Activated T-helper 2 cell treated with anti-CD3 and anti-CD28 coated beads, Interferon-gamma antibody, Interleukin-2, Interleukin-4, amounts not matched to agents 10 μg/mL and 5 μg/mL and 100 μg/mL, durations not matched to agents 14 hours and 24 hours and 36 hours (primary cell): ENCODE measurements at regions not wholly inside any gene's neighbourhood (a gene's known extent, or its start where the extent isn't known, plus 50 kb on each side); places are given as distances from the start of the nearest gene placed in this dataset.
"Not testable (repeated sequence)": the region's sequence is repeated elsewhere in the genome, so short reads cannot be mapped to it uniquely, and the experiment has no call there.

Experiments
- DNase-seq: peaks from one replicate; pipeline ENCODE4 v3.0.0; 2021; ENCODE audit warnings: low spot score
- H3K27ac Mint-ChIP-seq: one replicate; pipeline ENCODE4 v1.8.0; 2021; ENCODE audit warnings: mixed read lengths
- H3K27me3 Mint-ChIP-seq: one replicate; pipeline ENCODE4 v1.8.0; 2021; ENCODE audit warnings: low read depth, mixed read lengths
- H3K36me3 Mint-ChIP-seq: one replicate; pipeline ENCODE4 v1.8.0; 2021; ENCODE audit warnings: low read depth, mixed read lengths
- H3K4me1 Mint-ChIP-seq: one replicate; pipeline ENCODE4 v1.8.0; 2021; ENCODE audit warnings: low read depth, mixed read lengths
- H3K4me3 Mint-ChIP-seq: one replicate; pipeline ENCODE4 v1.8.0; 2021; ENCODE audit warnings: low read depth, mild to moderate bottlenecking, moderate library complexity, mixed read lengths
- H3K9me3 Mint-ChIP-seq: one replicate; pipeline ENCODE4 v1.8.0; 2021; ENCODE audit warnings: mixed read lengths
- intact Hi-C: fragments of 100-400 bp; cut with micrococcal nuclease; formaldehyde crosslinking; loops from one replicate; pipeline ENCODE4 v1.15.1; 2023

DNA sequence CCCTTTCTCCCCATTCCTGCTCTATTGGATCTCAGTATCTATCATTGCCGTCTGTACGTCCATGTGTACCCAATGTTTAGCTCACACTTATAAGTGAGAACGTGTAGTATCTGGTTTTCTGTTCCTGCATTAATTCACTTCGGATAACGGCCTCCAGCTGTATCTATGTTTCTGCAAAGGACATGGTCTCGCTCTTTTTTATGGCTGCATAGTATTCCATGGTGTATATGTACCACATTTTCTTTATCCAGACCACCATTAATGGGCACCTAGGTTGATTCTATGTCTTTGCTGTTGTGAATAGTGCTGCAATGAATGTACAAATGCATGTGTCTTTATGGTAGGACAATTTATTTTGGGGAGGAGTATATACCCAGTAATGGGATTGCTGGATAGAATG is 94.4 kb upstream of the MPP7 start:
- H3K27me3 Mint-ChIP-seq, result peaks cover 2% of the 10 kb centered on the region
- H3K27ac Mint-ChIP-seq, result no peak overlapping the region
- intact Hi-C loops, result no loop called here
- H3K4me3 Mint-ChIP-seq, result no peak overlapping the region
- H3K9me3 Mint-ChIP-seq, result no peaks in the 10 kb centered on the region
- no peak for DNase-seq
- H3K36me3 Mint-ChIP-seq, result no peaks in the 10 kb centered on the region
- peaks cover 3% of the 10 kb centered on the region for H3K4me1 Mint-ChIP-seq

- intact Hi-C loops, result no loop called here
These were observed 97.3 kb upstream of the MPP7 start for GRCh38 chr10:28400176-28400575.

GRCh38 chr10:28400681-28401080 is 97.8 kb upstream of the MPP7 start:
- no peak overlapping the region for H3K27ac Mint-ChIP-seq
- peaks cover 2% of the 10 kb centered on the region for H3K27me3 Mint-ChIP-seq
- no peaks in the 10 kb centered on the region for H3K36me3 Mint-ChIP-seq
- H3K4me3 Mint-ChIP-seq, result no peak overlapping the region
- intact Hi-C loops, result no loop called here
- DNase-seq, result no peak
- H3K9me3 Mint-ChIP-seq, result no peaks in the 10 kb centered on the region
- no peaks in the 10 kb centered on the region for H3K4me1 Mint-ChIP-seq

More at GRCh38 chr10:28400176-28400575, 97.3 kb upstream of the MPP7 start:
- H3K36me3 Mint-ChIP-seq, result no peaks in the 10 kb centered on the region
- peaks cover 2% of the 10 kb centered on the region for H3K27me3 Mint-ChIP-seq
- no peaks in the 10 kb centered on the region for H3K9me3 Mint-ChIP-seq
- no peak overlapping the region for H3K27ac Mint-ChIP-seq
- no peak for DNase-seq
- H3K4me1 Mint-ChIP-seq, result no peaks in the 10 kb centered on the region
- H3K4me3 Mint-ChIP-seq, result no peak overlapping the region

DNA sequence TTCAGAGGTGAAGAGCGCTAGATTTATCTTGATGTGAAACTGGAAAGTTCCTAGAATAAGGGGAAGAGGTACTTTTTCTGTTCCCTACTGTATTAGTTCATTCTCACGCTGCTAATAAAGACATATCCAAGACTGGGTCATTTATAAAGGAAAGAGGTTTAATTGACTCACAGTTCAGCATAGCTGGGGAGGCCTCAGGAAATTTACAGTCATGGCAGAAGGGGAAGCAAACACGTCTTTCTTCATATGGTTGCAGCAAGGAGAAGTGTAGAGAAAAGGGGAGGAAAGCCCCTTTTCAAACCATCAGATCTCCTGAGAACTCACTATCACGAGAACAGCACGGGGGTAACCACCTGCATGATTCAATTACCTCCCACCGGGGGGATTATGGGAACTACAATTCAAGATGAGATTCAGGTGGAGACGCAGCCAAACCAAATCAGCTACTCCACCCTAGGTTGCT is 99.8 kb upstream of the MPP7 start:
- DNase-seq, H3K36me3 Mint-ChIP-seq, H3K27me3 Mint-ChIP-seq, H3K27ac Mint-ChIP-seq, H3K4me1 Mint-ChIP-seq, H3K4me3 Mint-ChIP-seq, intact Hi-C loops, H3K9me3 Mint-ChIP-seq: not testable (repeated sequence)

- H3K36me3 Mint-ChIP-seq, result no peaks in the 10 kb centered on the region
- no peak for DNase-seq
- no peaks in the 10 kb centered on the region for H3K9me3 Mint-ChIP-seq
- intact Hi-C loops, result no loop called here
- H3K4me1 Mint-ChIP-seq, result no peaks in the 10 kb centered on the region
- no peak overlapping the region for H3K4me3 Mint-ChIP-seq
- no peak overlapping the region for H3K27ac Mint-ChIP-seq
- H3K27me3 Mint-ChIP-seq, result peaks cover 2% of the 10 kb centered on the region
These were observed 100.2 kb upstream of the MPP7 start for GRCh38 chr10:28403090-28403489.

GRCh38 chr10:28408237-28408777 is 105.4 kb upstream of the MPP7 start:
- H3K4me3 Mint-ChIP-seq, result no peak overlapping the region
- no peaks in the 10 kb centered on the region for H3K9me3 Mint-ChIP-seq
- peaks cover 10% of the 10 kb centered on the region for H3K4me1 Mint-ChIP-seq
- H3K27me3 Mint-ChIP-seq, result peaks cover 6% of the 10 kb centered on the region
- intact Hi-C loops, result no loop called here
- H3K27ac Mint-ChIP-seq, result no peak overlapping the region
- DNase-seq, result no peak
- no peaks in the 10 kb centered on the region for H3K36me3 Mint-ChIP-seq

GRCh38 chr10:28410420-28411135 is 107.7 kb upstream of the MPP7 start:
- no peaks in the 10 kb centered on the region for H3K36me3 Mint-ChIP-seq
- peaks cover 6% of the 10 kb centered on the region for H3K27me3 Mint-ChIP-seq
- peaks cover 10% of the 10 kb centered on the region for H3K4me1 Mint-ChIP-seq
- no peak overlapping the region for H3K4me3 Mint-ChIP-seq
- H3K9me3 Mint-ChIP-seq, result no peaks in the 10 kb centered on the region
- no peak overlapping the region for H3K27ac Mint-ChIP-seq
- intact Hi-C loops, result no loop called here
- no peak for DNase-seq

DNA sequence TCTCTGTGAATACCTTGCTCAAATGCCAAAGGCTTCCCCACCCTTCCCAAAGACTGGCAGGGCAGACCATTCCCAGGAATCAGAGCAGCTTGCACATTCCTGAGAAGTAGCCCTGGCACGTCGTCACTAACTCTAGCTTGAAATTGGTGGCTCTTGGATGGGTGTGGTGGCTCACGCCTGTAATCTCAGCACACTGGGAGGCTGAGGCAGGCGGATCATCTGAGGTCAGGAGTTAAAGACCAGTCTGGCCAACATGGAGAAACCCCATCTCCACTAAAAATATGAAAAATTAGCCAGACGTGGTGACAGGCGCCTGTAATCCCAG is 108.2 kb upstream of the MPP7 start:
- Mint-ChIP-seq H3K27me3 (peaks cover 6% of the 10 kb centered on the region), H3K9me3 (no peaks in the 10 kb centered on the region), H3K36me3 (no peaks in the 10 kb centered on the region), H3K27ac (no peak overlapping the region), H3K4me1 (peaks cover 10% of the 10 kb centered on the region), H3K4me3 (no peak overlapping the region)
- no peak for DNase-seq
- intact Hi-C loops, result no loop called here

DNA sequence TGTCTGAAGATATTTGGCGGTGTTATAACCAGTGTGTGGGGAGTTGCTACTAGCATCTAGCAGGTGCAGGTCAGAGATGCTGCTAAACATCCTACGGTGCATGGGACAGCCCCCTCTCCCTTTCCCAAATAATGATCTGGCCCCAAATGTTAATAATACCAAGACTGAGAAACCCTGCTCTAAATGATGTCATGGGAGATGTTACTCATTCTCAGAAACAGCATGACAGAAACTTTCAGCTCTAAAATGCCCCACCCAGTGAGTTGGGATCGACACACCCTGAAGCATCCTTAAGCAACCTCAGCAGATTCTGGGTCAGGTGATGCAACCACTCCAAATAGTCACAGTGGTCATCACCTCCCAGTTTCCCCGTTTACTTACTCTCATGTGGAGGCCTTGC is 108.8 kb upstream of the MPP7 start:
- H3K9me3 Mint-ChIP-seq, result no peaks in the 10 kb centered on the region
- H3K4me3 Mint-ChIP-seq, result no peak overlapping the region
- H3K27ac Mint-ChIP-seq, result no peak overlapping the region
- no peaks in the 10 kb centered on the region for H3K36me3 Mint-ChIP-seq
- peaks cover 10% of the 10 kb centered on the region for H3K4me1 Mint-ChIP-seq
- intact Hi-C loops, result no loop called here
- DNase-seq, result peak; percentile 17
- H3K27me3 Mint-ChIP-seq, result peaks cover 6% of the 10 kb centered on the region

- no peak overlapping the region for H3K27ac Mint-ChIP-seq
- no peaks in the 10 kb centered on the region for H3K4me1 Mint-ChIP-seq
- H3K27me3 Mint-ChIP-seq, result peaks cover 11% of the 10 kb centered on the region
- intact Hi-C loops, result no loop called here
- DNase-seq, result no peak
- no peak overlapping the region for H3K4me3 Mint-ChIP-seq
- no peaks in the 10 kb centered on the region for H3K9me3 Mint-ChIP-seq
- H3K36me3 Mint-ChIP-seq, result no peaks in the 10 kb centered on the region
These were observed 114.8 kb upstream of the WAC start for GRCh38 chr10:28418069-28418468.

GRCh38 chr10:28425422-28425821 is 107.5 kb upstream of the WAC start:
- Mint-ChIP-seq H3K36me3 (no peaks in the 10 kb centered on the region), H3K4me3 (no peak overlapping the region), H3K4me1 (peaks cover 2% of the 10 kb centered on the region), H3K27ac (no peak overlapping the region), H3K27me3 (peaks cover 9% of the 10 kb centered on the region), H3K9me3 (no peaks in the 10 kb centered on the region)
- no peak for DNase-seq
- intact Hi-C loops, result no loop called here

DNA sequence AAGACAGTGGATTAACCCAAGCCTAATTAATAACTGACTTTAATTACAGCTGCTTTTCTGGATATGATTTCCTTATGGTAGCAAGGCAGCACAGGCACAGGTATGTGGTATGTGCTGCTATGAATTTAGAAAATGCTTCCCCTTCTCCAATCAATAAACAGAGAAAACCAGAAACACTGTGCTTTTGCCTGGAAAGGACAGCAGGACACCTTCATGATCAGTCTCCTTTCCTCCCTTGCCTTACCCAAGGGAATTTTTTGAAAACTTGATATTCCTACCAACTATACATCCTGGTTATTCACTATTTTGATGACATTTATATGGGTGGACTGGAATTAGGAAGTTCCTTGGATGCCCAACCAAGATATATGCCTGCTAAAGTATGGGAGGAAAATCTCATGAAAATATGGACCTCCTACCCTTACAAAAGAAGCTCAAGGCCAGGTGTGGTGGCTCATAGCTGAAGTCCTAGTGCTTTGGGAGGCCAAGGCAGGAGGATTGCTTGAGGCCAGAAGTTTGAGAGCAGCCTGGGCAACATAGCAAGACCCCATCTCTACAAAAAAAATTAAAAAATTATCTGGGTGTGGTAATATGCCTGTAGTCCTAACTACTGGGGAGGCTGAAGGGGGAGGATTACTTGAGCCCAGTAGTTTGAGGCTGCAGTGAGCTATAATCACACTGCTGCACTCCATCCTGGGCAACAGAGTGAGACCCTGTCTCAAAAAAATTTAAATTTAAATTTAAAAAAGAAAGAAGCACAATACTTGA is 106.3 kb upstream of the WAC start:
- intact Hi-C loops, result no loop called here
- peaks cover 2% of the 10 kb centered on the region for H3K4me1 Mint-ChIP-seq
- no peaks in the 10 kb centered on the region for H3K9me3 Mint-ChIP-seq
- no peak for DNase-seq
- no peak overlapping the region for H3K27ac Mint-ChIP-seq
- no peaks in the 10 kb centered on the region for H3K36me3 Mint-ChIP-seq
- no peak overlapping the region for H3K4me3 Mint-ChIP-seq
- peaks cover 8% of the 10 kb centered on the region for H3K27me3 Mint-ChIP-seq

DNA sequence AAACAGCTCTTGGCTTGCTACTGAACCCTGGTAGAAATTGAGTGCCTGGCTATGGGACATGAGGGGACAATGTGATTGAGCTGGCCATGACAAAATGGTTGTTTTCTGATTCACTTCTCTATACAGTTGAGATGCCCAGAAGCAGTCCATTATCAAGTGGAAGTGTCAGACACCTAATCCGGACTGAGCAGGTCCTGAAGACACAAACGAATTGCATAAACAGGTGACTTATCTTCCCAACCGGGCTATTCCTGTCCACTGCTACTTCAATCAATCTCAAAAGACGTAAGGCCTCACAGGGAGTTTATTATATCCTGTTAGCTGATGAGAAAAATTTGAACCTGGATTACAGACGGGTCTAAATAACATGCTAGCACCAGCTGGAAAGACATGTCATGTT is 105.5 kb upstream of the WAC start:
- H3K4me3 Mint-ChIP-seq, result no peak overlapping the region
- peaks cover 6% of the 10 kb centered on the region for H3K4me1 Mint-ChIP-seq
- no peaks in the 10 kb centered on the region for H3K9me3 Mint-ChIP-seq
- H3K27me3 Mint-ChIP-seq, result peaks cover 8% of the 10 kb centered on the region
- no peaks in the 10 kb centered on the region for H3K36me3 Mint-ChIP-seq
- DNase-seq, result no peak
- H3K27ac Mint-ChIP-seq, result no peak overlapping the region
- intact Hi-C loops, result no loop called here
